Aorta (tissue), 5 donors: ENCODE measurements at regions not wholly inside any gene's neighbourhood (a gene's known extent, or its start where the extent isn't known, plus 50 kb on each side); places are given as distances from the start of the nearest gene placed in this dataset.

ENCODE experiments used
- ATAC-seq: fragments of 200-7000 bp; cut with Tn5 transposase; one replicate; pipeline ENCODE4 v1.9.1; 2022; ENCODE audit warnings: moderate library complexity; ENCODE audit not compliant: low FRiP score
- DNase-seq, 2 donors: peaks; one replicate each; pipeline ENCODE4 v3.0.0-alpha.2; 2020
- H3K27ac ChIP-seq, 2 donors: one replicate each; pipeline ENCODE4 v1.5.1; 2013; ENCODE audit warnings: low read length in 2 of 2, mild to moderate bottlenecking in 2 of 2, moderate library complexity in 2 of 2, control low read depth in 1 of 2, inconsistent platforms in 1 of 2, low read depth in 1 of 2
- H3K27me3 ChIP-seq, 2 donors: one replicate each; pipeline ENCODE4 v1.6.1; 2013; ENCODE audit warnings: control low read depth in 1 of 2, low read length in 1 of 2, mild to moderate bottlenecking in 1 of 2, moderate library complexity in 1 of 2; ENCODE audit not compliant: insufficient read depth in 2 of 2, control insufficient read depth in 1 of 2
- H3K36me3 ChIP-seq, 2 donors: one replicate each; pipeline ENCODE4 v1.6.1; 2013; ENCODE audit warnings: control low read depth in 1 of 2, low read length in 1 of 2, mild to moderate bottlenecking in 1 of 2; ENCODE audit not compliant: insufficient read depth in 2 of 2, control insufficient read depth in 1 of 2
- H3K4me1 ChIP-seq, 2 donors: one replicate each; pipeline ENCODE4 v1.6.1; 2013; ENCODE audit warnings: low read length in 2 of 2, control low read depth in 1 of 2, mild to moderate bottlenecking in 1 of 2, moderate library complexity in 1 of 2; ENCODE audit not compliant: insufficient read depth in 2 of 2, control insufficient read depth in 1 of 2
- H3K4me3 ChIP-seq, 2 donors: one replicate each; pipeline ENCODE4 v1.5.1; 2013; ENCODE audit warnings: low read length in 2 of 2, control low read depth in 1 of 2, mild to moderate bottlenecking in 1 of 2
- H3K9me3 ChIP-seq: one replicate; pipeline ENCODE4 v1.6.1; 2013; ENCODE audit warnings: mild to moderate bottlenecking, low read length; ENCODE audit not compliant: control insufficient read depth
- WGBS, 2 donors: extraction: QIAGEN DNeasy Blood & Tissue Kit; methylation state at CpG; one replicate each; pipeline ENCODE4 v1.1.7; 2013; 5-methylcytosine and 5-hydroxymethylcytosine counted together
- intact Hi-C, 2 donors: fragments of 100-400 bp; cut with DNase I; formaldehyde crosslinking; loops; one replicate each; pipeline versions ENCODE4 v1.14.2 to v1.15.0; 2022
- donor health status: healthy with polysubstance abuse.
- donor health status: Bipolar disorder and iron deficiency.
- donor health status: DM: no; HTN: no; CAD: no.
- donor health status: DM: no; HTN: no; CAD: no.
- donor health status: DM: yes; HTN: yes; CAD: no.

- 91 to 92% methylated on average over 3 of the region's 3 CpGs for WGBS, 2 donors
- peaks cover 0 to 4% of the 10 kb centered on the region in 2 donors for H3K4me1 ChIP-seq
- no peak overlapping the region for H3K27ac ChIP-seq
- no peaks in the 10 kb centered on the region for H3K27me3 ChIP-seq
- no peaks in the 10 kb centered on the region for H3K36me3 ChIP-seq
- H3K4me3 ChIP-seq = no peak overlapping the region
- DNase-seq (no peak), ATAC-seq (no peak)
- H3K9me3 ChIP-seq = no peaks in the 10 kb centered on the region
- intact Hi-C loops = no loop called here
Observed at GRCh38 chr2:212945526-212945925, 205.9 kb downstream of the IKZF2 start.

DNA sequence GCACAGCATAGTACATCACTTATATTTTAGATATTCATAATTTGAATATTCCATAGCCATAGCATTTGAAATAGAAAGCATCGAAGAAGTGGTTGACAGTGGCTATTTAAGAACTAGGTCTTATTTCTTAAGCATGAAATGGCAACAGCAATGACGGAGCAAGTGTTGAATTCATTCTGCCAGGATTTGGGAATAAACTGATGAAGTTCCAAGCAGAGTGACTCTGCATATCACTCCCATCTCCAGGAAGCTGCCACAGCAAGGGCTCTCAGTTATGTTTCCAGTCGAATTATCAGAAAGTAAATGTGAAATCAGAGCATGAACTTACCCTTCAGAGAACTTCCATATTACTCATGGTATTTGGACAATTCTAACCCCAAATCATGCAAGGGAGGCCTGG lies 208.1 kb downstream of the IKZF2 start:
- Histone ChIP-seq H3K27me3 (no peaks in the 10 kb centered on the region), H3K4me3 (no peak overlapping the region), H3K4me1 (peaks cover 0 to 4% of the 10 kb centered on the region in 2 donors), H3K9me3 (no peaks in the 10 kb centered on the region), H3K27ac (no peak overlapping the region), H3K36me3 (no peaks in the 10 kb centered on the region)
- no peak for DNase-seq
- 54 to 58% methylated on average over 3 of the region's 3 CpGs for WGBS, 2 donors
- intact Hi-C loops = no loop called here
- no peak for ATAC-seq

- DNase-seq (no peak), ATAC-seq (no peak)
- H3K36me3 ChIP-seq = no peaks in the 10 kb centered on the region
- intact Hi-C loops = no loop called here
- no peaks in the 10 kb centered on the region for H3K9me3 ChIP-seq
- peaks cover 0 to 4% of the 10 kb centered on the region in 2 donors for H3K4me1 ChIP-seq
- WGBS, 2 donors = 73 to 77% methylated on average over 2 of the region's 2 CpGs
- H3K27me3 ChIP-seq = no peaks in the 10 kb centered on the region
- H3K4me3 ChIP-seq = no peak overlapping the region
- no peak overlapping the region for H3K27ac ChIP-seq
Observed at GRCh38 chr2:212941361-212941760, 210.1 kb downstream of the IKZF2 start.

GRCh38 chr2:212940816-212941215 lies 210.6 kb downstream of the IKZF2 start:
- ATAC-seq (no peak), DNase-seq (no peak)
- no peak overlapping the region for H3K4me3 ChIP-seq
- H3K9me3 ChIP-seq = no peaks in the 10 kb centered on the region
- H3K4me1 ChIP-seq = peaks cover 0 to 4% of the 10 kb centered on the region in 2 donors
- H3K27ac ChIP-seq = no peak overlapping the region
- intact Hi-C loops = no loop called here
- H3K27me3 ChIP-seq = no peaks in the 10 kb centered on the region
- WGBS, 2 donors = 2 to 4% methylated on average over 2 of the region's 2 CpGs
- no peaks in the 10 kb centered on the region for H3K36me3 ChIP-seq

GRCh38 chr2:212939777-212940531 lies 211.5 kb downstream of the IKZF2 start:
- H3K27me3 ChIP-seq = no peaks in the 10 kb centered on the region
- H3K4me1 ChIP-seq = peaks cover 0 to 4% of the 10 kb centered on the region in 2 donors
- no peak for ATAC-seq
- 76 to 78% methylated on average over 8 of the region's 8 CpGs for WGBS, 2 donors
- no peaks in the 10 kb centered on the region for H3K36me3 ChIP-seq
- no peak overlapping the region for H3K27ac ChIP-seq
- no peak for DNase-seq
- intact Hi-C loops = no loop called here
- no peaks in the 10 kb centered on the region for H3K9me3 ChIP-seq
- no peak overlapping the region for H3K4me3 ChIP-seq

DNA sequence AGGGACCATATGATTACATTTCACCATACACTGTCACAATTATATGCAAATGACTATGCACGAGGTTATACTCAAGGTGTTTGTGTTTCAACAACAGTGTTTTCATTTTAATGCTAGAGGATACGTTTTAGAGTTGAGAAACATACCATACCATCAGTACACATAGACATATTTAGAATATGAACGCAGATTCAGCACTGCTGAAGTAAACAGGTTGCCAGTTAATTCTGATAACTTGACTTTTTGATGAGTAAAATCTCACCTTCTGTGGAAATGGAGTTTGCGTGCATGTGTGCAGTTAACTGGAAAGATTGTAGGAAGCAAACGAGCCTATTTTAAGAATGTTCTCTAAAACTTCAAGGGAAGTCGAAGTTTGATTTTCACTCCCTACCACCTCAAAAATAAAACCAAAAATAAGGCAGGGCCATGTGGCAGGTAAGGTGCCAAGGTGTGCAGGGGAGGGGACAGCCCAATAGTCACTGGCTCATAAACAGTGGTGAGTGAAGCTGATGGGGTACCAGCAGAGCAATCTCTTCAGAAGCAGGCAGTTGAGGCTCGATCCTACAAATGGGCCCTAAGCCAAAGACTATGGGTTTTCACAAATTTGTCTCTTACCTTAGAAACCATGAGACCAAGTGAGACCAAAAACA lies 213.1 kb downstream of the IKZF2 start:
- H3K9me3 ChIP-seq = no peaks in the 10 kb centered on the region
- 91 to 93% methylated on average over 7 of the region's 7 CpGs for WGBS, 2 donors
- no peak overlapping the region for H3K4me3 ChIP-seq
- DNase-seq (no peak), ATAC-seq (no peak)
- no peaks in the 10 kb centered on the region for H3K27me3 ChIP-seq
- H3K27ac ChIP-seq = no peak overlapping the region
- no peaks in the 10 kb centered on the region for H3K36me3 ChIP-seq
- H3K4me1 ChIP-seq = peaks cover 0 to 2% of the 10 kb centered on the region in 2 donors
- intact Hi-C loops = no loop called here

DNA sequence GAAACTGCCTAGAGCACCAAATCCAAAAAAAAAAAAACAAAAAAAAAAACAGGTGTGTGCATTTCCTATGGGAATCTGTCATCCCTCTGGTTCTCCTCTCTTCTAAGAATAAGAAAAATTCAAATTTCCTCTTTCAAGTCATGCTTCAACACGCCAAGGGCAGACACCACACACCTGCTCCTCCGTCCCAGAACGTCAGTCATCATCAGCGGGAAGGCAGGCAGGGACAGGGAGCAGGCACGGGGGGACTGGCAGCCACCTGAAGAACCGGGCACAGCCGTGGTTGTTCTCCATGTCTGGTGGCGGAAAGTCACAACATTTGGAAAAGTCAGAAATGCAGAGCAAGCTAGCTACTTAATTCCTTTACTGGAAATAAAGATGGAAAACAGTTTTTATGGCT lies 214.8 kb downstream of the IKZF2 start:
- H3K9me3 ChIP-seq = no peaks in the 10 kb centered on the region
- no peak overlapping the region for H3K4me3 ChIP-seq
- no peaks in the 10 kb centered on the region for H3K27me3 ChIP-seq
- no peak overlapping the region for H3K27ac ChIP-seq
- H3K36me3 ChIP-seq = no peaks in the 10 kb centered on the region
- DNase-seq = no peak
- ATAC-seq = no peak
- WGBS, 2 donors = 88 to 90% methylated on average over 8 of the region's 8 CpGs
- peaks cover 0 to 2% of the 10 kb centered on the region in 2 donors for H3K4me1 ChIP-seq
- intact Hi-C loops = no loop called here

- H3K27me3 ChIP-seq = no peaks in the 10 kb centered on the region
- no peak overlapping the region for H3K27ac ChIP-seq
- no peaks in the 10 kb centered on the region for H3K9me3 ChIP-seq
- no peak overlapping the region for H3K4me3 ChIP-seq
- ATAC-seq = no peak
- 58 to 63% methylated on average over 4 of the region's 4 CpGs for WGBS, 2 donors
- no peak for DNase-seq
- intact Hi-C loops = no loop called here
- H3K36me3 ChIP-seq = no peaks in the 10 kb centered on the region
- H3K4me1 ChIP-seq = peaks cover 0 to under 1% of the 10 kb centered on the region in 2 donors
Observed at GRCh38 chr2:212935752-212936151, 215.7 kb downstream of the IKZF2 start.

- intact Hi-C loops = no loop called here
Observed at GRCh38 chr2:212931271-212931670, 220.1 kb downstream of the IKZF2 start.

More at GRCh38 chr2:212931271-212931670, 220.1 kb downstream of the IKZF2 start:
- Histone ChIP-seq H3K4me3 (no peak overlapping the region), H3K36me3 (no peaks in the 10 kb centered on the region), H3K9me3 (no peaks in the 10 kb centered on the region), H3K27me3 (no peaks in the 10 kb centered on the region), H3K4me1 (no peaks in the 10 kb centered on the region), H3K27ac (no peak overlapping the region)
- DNase-seq (no peak), ATAC-seq (no peak)
- 91 to 93% methylated on average over 5 of the region's 5 CpGs for WGBS, 2 donors
